ENCODE measurements at regions not wholly inside any gene's neighbourhood (a gene's known extent, or its start where the extent isn't known, plus 50 kb on each side); places are given as distances from the start of the nearest gene placed in this dataset.
"Not testable (repeated sequence)": the region's sequence is repeated elsewhere in the genome, so short reads cannot be mapped to it uniquely, and the experiment has no call there.

GRCh38 chrX:112577146-112577545 lies 102.6 kb downstream of the LHFPL1 start:
- DNase-seq (ENCODE audit: low spot score): no peak

DNA sequence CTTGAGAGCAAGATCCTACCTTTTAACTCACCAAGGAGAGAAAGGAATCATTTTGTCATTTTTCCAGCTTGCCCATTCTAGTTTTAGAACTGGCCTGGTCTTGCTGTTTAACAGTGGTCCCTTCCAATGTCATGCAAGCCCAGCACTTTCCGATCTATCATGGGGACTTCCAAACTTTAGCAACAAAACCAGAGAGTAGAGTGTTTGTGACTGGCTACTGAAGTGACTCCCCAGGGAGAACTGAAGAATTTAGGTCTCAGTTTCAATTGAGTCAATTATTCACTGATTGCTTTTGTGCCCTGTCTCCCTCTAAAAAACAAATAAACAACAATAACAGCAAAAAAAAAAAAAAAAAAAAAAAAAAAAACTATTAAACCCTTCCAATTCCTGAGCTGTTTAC lies 108.3 kb downstream of the LHFPL1 start:
- no peak for DNase-seq (ENCODE audit: low spot score)

DNA sequence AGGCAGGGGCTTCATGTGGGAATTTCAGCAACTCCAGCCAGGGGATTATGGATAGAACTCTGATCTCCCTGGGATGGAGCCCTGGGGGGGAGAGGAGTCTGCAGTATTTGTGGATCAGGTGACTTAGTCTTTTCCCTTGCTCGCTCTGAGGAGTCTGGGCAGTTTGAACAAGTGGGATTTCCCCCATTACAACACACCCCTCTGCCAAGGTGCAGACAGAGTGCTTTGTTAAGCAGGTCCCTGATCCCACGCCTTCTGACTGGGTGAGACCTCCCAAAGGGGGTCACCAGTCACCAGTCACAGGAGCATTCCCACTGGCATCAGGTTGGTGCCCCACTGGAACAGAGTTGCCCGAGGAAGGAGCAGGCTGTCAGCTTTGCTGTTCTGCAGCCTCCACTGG lies 123.9 kb downstream of the LHFPL1 start:
- no peak for DNase-seq (ENCODE audit: low spot score)

- no peak for DNase-seq (ENCODE audit: low spot score)
These were observed 134.7 kb downstream of the LHFPL1 start for GRCh38 chrX:112545051-112545450.

DNA sequence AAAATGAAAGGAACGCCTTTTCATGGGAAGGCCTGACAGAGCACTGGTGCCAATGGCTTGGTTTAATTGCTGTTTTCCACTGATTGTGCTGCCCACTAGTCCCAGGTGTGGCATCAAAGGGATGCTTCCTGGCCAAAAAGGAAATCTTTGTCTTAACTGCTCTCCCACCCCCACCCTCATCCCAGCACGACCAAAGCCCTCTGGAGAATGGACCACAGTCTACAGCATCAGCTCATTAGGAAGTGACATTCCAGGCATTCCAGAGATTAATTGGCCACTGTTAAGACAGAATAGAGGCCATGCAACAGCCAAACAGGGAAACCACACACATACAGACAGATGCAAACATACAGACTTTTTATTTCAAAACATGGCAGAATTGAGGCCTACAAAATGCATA lies 143.2 kb downstream of the LHFPL1 start:
- DNase-seq (ENCODE audit: low spot score): no peak

DNA sequence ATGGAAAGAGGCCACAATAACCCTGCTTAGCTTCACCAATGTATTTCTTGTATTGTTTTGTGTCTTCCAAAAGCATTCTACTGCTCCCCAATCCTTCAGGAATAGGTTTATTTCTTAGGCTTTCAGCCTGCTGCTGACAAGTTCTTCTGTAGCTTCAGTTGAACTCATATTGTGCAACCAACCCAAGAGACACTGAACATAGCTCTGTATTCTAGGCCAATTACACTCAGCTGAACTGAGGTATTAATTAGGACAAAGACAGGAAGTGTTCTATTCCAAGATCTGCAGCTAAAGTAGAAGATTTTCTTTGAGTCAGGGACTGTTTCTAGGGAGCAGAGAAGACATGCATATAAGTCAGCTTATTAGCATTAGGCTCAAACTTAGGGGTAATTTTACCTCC lies 151.8 kb downstream of the LHFPL1 start:
- DNase-seq (ENCODE audit: low spot score): no peak

- no peak for DNase-seq (ENCODE audit: low spot score)
These were observed 158.1 kb downstream of the LHFPL1 start for GRCh38 chrX:112521676-112522075.

- no peak for DNase-seq (ENCODE audit: low spot score)
These were observed 159.6 kb downstream of the LHFPL1 start for GRCh38 chrX:112520124-112520523.

GRCh38 chrX:112513154-112513553 lies 166.6 kb downstream of the LHFPL1 start:
- DNase-seq (ENCODE audit: low spot score): no peak

DNA sequence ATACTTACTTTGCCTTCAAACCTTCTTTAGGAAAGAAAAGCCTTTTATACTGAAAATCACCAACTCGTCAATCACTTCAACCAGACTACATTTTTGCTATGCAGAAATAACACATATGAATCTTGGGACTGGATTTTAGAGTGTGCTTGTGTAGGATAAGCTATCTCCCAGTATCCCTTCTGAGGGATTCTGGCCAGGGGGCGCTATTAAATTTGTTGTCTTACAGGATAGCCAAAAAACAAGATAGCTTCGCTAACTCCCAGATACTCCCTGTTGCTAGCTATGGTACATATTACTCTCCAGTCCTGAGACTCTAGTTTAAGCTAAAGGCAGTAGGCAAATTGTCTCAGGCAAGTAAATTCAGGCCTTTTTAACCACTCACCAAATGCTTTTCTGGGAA lies 167.2 kb downstream of the LHFPL1 start:
- DNase-seq (ENCODE audit: low spot score): no peak

DNA sequence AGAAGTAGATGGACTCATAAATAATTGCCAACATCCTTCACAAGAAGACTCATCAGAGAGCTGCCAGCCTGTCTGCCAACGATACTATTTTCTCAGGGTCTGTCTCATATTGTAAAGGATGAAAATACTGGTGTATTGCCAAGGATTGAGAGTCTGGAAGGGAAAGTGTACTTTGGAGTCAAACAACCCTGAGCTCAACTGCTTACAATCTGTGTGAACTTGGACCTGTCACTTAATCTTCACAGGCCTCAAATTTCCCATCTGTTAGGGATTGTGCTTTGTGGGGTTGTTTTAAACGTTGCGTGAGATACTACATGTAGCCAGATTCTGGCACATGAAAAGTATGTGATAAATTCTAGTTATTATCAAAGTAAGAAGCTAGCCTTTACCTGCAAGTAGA lies 169.1 kb downstream of the LHFPL1 start:
- no peak for DNase-seq (ENCODE audit: low spot score)

- no peak for DNase-seq (ENCODE audit: low spot score)
These were observed 202.1 kb downstream of the LHFPL1 start for GRCh38 chrX:112477653-112478052.

DNA sequence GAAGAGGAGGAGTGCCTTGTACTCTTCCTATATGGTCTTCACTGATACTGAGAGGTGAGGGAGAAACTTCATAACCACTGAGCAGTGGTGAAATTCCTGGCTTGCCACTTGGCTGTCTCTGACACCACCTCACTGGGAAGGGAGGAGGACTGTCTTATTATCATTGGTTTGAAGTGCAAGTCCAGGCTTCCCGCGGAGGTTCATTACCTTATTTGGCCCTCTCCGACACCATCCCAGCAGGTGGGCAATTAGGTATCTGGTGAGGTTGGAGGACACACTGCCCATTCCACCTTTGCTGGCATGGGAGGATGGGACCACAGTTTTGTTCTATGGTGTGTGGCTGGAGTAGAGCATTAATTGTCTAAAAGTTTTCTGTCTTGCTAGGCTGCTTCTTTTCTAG lies 206.1 kb downstream of the LHFPL1 start:
- no peak for DNase-seq (ENCODE audit: low spot score)

- no peak for DNase-seq (ENCODE audit: low spot score)
These were observed 209.2 kb downstream of the LHFPL1 start for GRCh38 chrX:112470551-112470950.

DNA sequence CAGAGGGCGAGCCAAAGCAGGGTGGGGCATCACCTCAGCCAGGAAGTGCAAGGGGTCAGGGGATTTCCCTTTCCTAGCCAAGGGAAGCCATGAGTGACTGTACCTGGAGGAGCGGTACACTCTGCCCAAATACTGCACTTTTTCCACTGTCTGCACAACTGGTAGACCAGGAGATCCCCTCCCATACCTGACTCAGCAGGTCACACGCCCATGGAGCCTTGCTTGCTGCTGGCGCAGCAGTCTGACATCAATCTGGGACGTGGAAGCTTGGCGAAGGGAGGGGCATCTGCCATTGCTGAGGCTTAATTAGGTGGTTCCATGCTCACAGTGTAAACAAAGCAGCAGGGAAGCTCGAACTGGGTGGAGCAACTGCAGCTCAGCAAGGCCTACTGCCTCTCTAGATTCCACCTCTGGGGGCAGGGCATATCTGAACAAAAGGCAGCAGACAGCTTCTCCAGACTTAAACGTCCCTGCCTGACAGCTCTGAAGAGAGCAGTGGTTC lies 217.7 kb downstream of the LHFPL1 start:
- DNase-seq (ENCODE audit: low spot score): peak; percentile 12

DNA sequence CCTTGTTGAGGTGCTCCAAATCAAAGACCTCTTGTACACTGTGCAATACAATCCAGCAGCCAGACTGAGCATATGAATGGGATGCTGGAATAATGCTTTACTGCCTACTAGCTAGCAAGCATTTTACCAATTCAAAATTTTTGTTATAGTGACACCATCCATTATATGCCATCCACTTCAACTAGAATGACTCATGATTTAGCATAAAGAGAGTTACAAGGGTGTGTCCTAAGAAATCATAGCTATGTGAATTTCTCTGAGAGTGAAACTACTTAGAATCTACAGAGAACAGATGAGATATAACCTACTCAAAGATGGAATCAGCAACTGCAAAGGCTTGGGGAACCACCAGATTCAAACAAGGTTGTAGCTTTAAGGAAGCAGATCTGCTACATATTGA lies 221.9 kb downstream of the LHFPL1 start:
- DNase-seq (ENCODE audit: low spot score): no peak

- DNase-seq (ENCODE audit: low spot score): no peak
These were observed 228.9 kb downstream of the LHFPL1 start for GRCh38 chrX:112450810-112451209.

DNA sequence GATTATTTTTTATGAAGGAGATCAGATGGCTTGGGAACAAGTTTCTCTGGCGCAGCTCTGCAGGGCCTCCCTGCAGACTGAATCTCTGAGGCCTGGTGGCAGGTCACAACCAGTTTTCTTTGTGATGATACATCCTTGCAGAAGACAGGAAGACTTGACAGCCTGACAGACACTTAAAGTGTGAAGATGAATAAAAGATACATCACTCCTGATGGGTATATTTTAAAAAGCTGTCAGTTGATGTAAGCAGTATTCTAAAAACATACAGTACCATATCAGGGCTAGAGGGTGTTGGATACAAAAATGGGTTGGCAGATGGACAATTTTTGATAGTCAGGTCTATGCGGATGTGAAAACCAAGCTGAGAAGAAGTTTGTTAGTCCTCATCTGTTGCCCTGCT lies 239.5 kb downstream of the LHFPL1 start:
- DNase-seq (ENCODE audit: low spot score): no peak

DNA sequence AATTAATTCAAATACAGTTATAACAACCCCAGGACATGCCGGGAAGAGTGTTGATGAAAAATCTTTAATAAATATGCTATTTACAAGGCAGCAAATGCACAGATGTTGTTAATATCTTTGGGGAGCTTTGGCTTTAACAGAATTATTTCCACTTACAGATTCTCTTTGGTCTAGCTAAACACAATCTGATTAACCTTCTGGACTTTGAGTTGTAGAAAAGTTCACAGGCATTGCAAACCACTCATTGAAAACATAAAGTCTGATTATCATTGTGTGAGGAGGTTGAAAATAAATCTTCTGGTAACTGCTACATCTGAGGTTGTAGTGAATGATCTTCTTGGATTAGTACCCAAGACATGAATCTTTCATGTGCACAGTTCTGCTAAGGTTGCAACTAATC lies 255.6 kb downstream of the LHFPL1 start:
- no peak for DNase-seq (ENCODE audit: low spot score)

GRCh38 chrX:112391313-112391712 lies 288.4 kb downstream of the LHFPL1 start:
- DNase-seq (ENCODE audit: low spot score): no peak

GRCh38 chrX:112381649-112382298 lies 298.0 kb downstream of the LHFPL1 start:
- DNase-seq (ENCODE audit: low spot score): not testable (repeated sequence)

DNA sequence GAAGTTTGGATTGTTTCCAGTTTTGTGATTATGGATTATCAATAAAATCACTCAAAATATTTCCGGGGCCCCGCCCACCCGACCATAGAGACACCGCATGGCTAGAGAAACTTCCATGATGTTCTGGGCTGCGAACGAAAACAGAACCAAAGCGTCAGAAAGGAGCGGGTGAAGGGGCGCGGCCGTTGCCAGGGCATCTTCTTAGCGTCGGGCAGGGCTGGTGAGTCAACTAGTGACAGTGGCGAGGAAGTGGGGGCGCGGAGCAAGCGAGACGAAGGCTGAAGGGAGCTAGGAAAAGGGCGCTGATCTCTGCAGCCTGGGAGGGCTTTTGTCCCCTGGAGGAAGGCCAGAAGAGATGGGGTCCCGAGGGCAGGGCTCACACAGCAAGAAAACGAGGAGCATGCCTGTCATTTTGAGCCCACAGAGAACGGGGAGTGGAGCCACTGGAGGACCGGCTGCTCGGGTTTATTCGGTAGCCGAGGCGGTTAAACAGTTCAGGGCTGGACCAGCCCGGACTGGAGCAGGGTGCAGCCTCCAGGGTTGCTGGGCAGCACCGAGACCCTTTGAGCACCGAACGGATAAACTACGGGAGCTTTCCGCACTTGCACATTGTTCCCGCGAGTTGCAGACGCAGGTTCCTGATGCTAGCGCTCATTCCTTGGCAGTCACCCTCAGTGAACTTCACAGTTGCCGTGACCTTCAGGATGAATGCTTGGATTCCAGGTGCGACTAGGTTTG lies 298.1 kb upstream of the TRPC5 start:
- DNase-seq (ENCODE audit: low spot score): no peak

DNA sequence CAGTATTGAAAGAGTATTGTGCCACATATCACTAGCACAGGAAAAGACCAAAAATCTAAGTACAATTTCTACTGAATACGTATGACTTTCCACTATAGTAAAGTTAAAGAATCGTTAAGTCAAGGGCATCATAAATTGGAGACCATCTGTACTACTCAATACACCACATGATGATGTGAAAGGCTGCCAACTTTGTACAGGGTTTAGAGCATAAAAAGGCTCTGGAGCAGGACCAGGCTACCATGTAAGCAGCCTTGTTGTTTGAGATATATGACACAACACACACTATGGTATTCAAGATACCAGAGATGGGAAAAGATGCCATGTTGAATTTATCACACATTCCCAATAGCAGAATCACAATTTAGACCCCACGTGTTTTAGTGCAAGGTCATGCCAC lies 294.9 kb upstream of the TRPC5 start:
- no peak for DNase-seq (ENCODE audit: low spot score)

DNA sequence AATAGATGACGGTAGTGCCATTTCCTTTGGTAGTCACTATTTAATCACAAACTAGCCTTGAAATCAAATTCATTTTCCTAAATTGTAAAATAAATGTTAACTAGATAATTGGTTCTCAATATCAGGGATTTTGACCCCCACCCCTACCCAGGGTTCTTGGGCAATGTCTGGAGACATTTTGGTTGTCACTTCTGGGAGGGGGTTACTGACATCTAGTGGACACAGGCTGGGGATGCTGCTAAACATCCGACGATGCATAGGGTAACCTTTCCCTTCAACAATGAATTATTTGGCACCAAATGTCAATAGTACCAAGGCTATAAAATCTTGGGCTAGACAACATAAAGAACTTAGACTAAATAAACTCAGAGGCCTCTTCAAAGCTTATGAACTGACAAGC lies 285.8 kb upstream of the TRPC5 start:
- DNase-seq (ENCODE audit: low spot score): no peak

All from mucosa of gallbladder (tissue), 1 donor.